CD4-positive, alpha-beta T cell treated with Interleukin-2 at 100 ng/mL for 4 hours (primary cell): ENCODE measurements at regions not wholly inside any gene's neighbourhood (a gene's known extent, or its start where the extent isn't known, plus 50 kb on each side); places are given as distances from the start of the nearest gene placed in this dataset.

Source experiments
- DNase-seq: peaks from one replicate; pipeline ENCODE4 v3.0.0-alpha.2; 2020; ENCODE audit warnings: low spot score

DNA sequence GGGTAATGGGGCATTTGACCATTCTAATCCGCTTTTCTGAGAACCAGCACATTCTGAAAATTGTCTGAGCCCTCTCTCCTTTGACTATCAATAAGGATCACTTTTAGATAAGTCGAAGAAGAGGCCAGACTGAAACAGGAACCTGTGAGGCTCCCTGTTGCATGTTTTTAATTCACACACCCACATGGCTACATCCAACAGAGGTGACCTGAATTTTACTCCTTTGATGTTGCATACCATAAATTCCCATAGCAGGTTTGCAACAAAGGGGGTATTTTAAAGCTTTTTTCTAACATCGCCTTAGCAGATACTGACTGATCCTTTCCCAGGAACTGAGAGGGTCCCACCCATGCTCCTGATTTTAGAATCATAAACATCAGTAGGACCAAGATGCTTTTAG lies 450.8 kb downstream of the USP25 start:
- DNase-seq: no peak

GRCh38 chr21:16181018-16181417 lies 451.2 kb downstream of the USP25 start:
- no peak for DNase-seq

DNA sequence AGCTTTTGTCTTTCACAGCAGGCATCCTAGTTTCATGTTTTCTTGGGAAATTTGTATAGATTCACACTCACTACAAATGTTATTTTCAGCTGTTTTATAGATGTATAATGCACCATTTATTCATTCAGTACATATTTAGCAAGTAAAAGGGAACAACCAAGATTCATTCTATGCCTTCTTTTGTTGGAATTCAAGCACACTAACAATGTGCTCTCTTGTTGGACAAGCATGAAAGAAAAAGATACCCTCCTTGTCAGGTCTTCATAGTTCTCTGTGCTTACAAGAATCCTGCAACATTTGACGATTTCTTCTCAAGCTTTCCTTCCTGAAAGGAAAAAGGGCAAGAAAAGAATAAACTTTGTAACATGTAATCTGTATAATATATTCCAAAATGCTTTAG lies 456.0 kb downstream of the USP25 start:
- no peak for DNase-seq

- DNase-seq: no peak
Measured at GRCh38 chr21:16186742-16187141, 457.0 kb downstream of the USP25 start.

DNA sequence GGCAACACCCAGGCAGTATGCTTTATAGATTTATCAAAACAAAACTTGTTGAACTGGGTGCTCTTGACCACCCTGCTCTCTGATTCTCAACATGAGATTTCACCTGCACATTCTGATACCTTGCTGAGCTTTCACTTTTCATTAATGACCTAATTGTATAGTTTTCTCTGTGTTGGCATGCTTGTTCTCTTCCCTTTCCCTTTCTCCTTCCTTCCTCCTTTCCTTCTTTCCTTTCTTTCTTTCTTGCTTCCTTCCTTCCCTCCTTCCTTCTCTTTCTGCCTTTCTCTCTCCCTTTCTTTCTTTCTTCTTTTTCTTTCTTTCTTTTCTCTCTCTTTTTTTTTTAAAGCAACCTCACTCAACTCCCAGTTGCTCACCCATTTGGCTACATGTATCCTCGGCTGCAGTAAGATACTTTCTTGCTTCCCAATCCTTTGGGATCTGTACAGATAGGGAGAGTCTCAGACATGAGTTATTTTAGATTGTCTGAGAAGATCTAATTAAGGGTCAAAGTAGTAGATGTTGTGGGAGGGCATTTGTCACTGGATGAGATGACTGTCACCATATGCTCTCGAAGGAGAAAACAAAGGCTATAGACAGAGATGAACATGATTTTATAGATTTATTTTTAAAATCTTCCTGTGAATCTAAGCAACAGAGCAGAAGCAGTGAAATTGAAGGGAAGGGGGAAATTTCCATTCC lies 458.0 kb downstream of the USP25 start:
- no peak for DNase-seq

- no peak for DNase-seq
Measured at GRCh38 chr21:16192902-16193301, 463.1 kb downstream of the USP25 start.

GRCh38 chr21:16193496-16194094 lies 463.8 kb downstream of the USP25 start:
- DNase-seq: no peak

- peak; percentile 1 for DNase-seq
Measured at GRCh38 chr21:16194095-16194787, 464.5 kb downstream of the USP25 start.

GRCh38 chr21:16194788-16195537 lies 465.2 kb downstream of the USP25 start:
- DNase-seq: no peak

- no peak for DNase-seq
Measured at GRCh38 chr21:16195538-16195910, 465.7 kb downstream of the USP25 start.

GRCh38 chr21:16196001-16196400 lies 466.2 kb downstream of the USP25 start:
- no peak for DNase-seq

DNA sequence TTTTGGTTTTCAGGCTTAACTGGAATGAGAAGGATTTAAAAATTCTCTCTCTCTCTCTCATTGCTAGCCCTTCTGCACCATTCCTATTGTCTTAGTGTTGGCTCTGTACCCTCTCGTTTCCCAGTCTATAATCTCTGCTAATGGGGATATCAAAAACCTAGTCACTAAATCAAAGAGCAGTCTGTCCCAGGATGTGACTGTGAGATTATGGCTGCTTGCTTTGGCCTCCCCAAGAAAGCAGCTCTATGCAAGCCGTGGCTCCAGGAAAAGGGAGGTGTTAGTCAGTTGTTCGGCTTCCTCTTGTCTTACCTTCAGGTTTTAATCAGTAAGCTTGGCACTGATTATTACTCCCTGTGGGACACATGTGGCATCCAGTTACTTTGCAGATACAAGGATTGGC lies 468.8 kb downstream of the USP25 start:
- no peak for DNase-seq

DNA sequence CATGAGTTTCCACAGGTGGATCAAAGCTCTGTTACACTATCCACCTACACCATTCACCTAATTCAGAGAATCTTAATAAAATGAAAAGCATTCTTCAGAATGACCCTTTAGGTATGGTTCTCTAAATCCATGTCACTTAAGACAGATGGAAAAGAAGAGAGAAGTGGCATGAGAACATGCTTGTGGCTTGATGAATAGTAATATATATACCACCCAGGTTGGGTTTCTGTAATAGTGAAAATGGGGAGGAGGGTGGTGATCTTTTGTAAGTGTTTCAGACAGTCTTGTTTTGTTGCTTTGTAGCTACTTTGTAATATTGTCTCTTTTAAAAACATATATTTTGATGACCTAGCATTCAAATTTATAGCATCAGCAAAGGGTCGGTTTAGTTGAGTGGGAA lies 469.8 kb downstream of the USP25 start:
- no peak for DNase-seq

DNA sequence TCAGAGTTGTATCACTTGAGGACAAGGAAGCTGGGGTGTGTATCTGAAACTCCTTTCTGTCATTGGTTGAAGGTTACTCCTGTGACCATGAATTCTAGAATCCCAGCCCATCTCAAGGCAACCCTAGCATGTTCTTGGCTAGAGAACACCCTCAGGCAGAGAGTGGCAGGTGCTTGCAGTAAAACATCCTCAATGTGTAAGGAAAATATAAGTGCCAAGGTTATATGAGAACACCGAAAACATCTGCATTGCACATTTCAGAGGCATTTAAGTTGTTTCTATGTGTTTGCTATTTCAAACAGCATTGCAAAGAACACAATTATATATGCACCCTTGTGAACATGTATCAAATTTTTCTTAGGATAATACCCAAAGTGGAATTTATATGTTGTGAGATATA lies 471.9 kb downstream of the USP25 start:
- no peak for DNase-seq

GRCh38 chr21:16205527-16205926 lies 475.7 kb downstream of the USP25 start:
- DNase-seq: no peak

DNA sequence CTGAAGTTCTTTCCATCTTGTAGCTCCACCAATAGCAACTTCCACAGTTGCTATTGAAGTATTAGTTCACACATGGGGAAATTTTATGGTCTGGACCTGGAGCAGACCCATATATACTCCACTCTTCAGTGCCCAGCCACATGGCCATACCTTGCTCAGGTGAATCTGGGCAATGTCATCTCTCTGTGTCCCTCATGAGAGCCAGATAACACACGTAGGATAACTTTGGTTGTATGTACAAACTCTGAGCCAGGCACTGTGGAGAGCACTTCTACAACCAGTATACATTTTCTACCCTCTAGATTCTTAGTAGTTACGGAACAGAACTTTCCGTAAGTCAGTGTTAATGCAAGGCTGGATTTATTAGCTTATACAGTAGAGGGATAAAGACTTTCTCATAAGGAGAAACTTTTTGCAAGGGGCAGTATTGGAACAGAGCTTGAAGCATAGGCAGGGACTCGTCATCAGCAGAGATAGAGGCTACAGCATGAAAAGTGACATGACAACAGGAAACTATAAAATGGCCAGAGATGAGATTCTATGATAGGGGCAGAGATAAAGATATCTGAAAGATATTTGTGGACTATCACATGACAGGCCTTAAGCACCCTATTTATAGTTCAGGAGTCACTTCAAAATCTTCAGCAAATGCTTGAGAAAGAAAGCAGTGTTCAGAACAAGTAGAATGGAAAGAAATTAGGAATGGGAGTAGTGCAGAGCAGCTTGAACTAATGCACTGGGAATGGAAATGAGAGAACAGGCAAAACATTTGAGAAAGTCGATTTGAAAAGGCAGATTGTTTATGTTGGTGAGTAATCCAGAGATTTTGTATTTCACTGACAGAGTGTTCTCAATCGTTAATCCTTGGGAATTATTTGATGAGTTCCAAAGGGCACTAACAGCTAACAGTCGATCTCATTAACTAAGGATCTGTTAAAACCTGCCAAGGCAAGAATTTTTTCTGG lies 481.8 kb downstream of the USP25 start:
- DNase-seq: no peak

DNA sequence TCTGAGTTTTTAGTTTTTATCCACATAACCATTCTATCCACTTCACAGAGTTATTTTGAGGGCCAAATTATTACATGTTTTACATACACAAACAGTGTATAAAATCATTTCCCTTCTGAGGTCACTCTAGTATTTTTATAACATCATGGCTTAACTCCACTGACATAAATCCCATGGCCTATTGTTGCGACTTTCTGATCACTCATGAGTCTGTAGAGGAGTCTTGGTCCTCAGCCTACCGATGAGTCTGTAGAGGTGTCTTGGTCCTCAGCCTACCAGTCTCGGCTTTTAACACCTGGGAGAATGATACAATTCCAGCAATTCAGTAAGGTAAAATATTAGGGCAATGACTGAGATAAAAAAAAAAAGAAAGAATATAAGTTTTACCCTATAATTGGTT lies 483.7 kb downstream of the USP25 start:
- DNase-seq: no peak

DNA sequence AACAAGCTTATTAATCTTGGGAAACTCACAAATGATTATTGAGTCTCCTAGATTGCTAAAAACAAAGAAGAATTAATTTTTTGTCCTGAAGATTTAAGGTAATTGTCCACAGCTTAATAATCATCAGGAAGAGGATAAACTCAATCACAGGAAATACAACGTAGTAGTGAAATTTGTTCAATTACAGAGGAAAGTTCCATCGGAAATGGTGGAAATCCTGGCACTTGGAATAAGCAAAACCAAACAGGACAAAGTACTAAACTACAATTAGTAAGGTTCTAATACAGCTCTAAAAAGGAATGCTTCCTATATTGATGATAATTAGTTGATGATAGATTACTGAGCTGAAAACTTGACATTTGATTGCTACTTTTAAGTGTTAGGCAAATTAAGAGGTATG lies 485.4 kb downstream of the USP25 start:
- DNase-seq: no peak

- DNase-seq: no peak
Measured at GRCh38 chr21:16215663-16216183, 485.9 kb downstream of the USP25 start.

- no peak for DNase-seq
Measured at GRCh38 chr21:16216288-16216962, 486.6 kb downstream of the USP25 start.
